Transverse colon (tissue), 4 donors: ENCODE measurements at regions not wholly inside any gene's neighbourhood (a gene's known extent, or its start where the extent isn't known, plus 50 kb on each side); places are given as distances from the start of the nearest gene placed in this dataset.

Experiments
- DNase-seq: peaks from one replicate; pipeline ENCODE4 v3.0.0-alpha.2; 2019
- H3K27ac ChIP-seq, 4 donors: fragments of 200-600 bp; sonication (generic); 2 replicates each; pipeline ENCODE4 v1.5.1; 2016 to 2018; ENCODE audit warnings: inconsistent platforms in 4 of 4
- H3K27me3 ChIP-seq: fragments of 200-600 bp; sonication (generic); 2 replicates; pipeline ENCODE4 v1.5.1; 2017; ENCODE audit warnings: inconsistent platforms
- H3K36me3 ChIP-seq, 4 donors: fragments of 200-600 bp; sonication (generic); 2 replicates each; pipeline ENCODE4 v1.5.1; 2017 to 2019; ENCODE audit warnings: inconsistent platforms in 4 of 4
- H3K4me1 ChIP-seq, 4 donors: fragments of 200-600 bp; sonication (generic); 2 replicates each; pipeline ENCODE4 v1.5.1; 2017 to 2020; ENCODE audit warnings: inconsistent platforms in 4 of 4
- H3K4me3 ChIP-seq, 4 donors: fragments of 200-600 bp; sonication (generic); 1 replicate in 1 of 4; 2 replicates in 3 of 4; pipeline versions ENCODE4 v1.5.1 to v1.6.1; 2017 to 2019; ENCODE audit warnings: inconsistent platforms in 4 of 4
- H3K9me3 ChIP-seq, 2 donors: fragments of 200-600 bp; sonication (generic); 2 replicates each; pipeline ENCODE4 v1.5.1; 2017 to 2019; ENCODE audit warnings: inconsistent platforms in 2 of 2
- CTCF ChIP-seq, 5 experiments: fragments of 200-600 bp in 3 of 5; fragments of 450-650 bp in 2 of 5; sonication (generic) in 3 of 5; IDR thresholded peaks; 1 replicate in 2 of 5; 2 replicates in 3 of 5; pipeline ENCODE4 v1.5.1; 2016 to 2017; ENCODE audit warnings: antibody characterized with exemption in 5 of 5, inconsistent platforms in 3 of 5, mild to moderate bottlenecking in 2 of 5, moderate library complexity in 1 of 5
- EP300 ChIP-seq: sonication (generic); formaldehyde crosslinking; IDR thresholded peaks from one replicate; pipeline ENCODE4 v1.6.1; 2017; ENCODE audit warnings: antibody characterized with exemption, low read depth
- POLR2A ChIP-seq: fragments of 450-650 bp; IDR thresholded peaks from one replicate; pipeline ENCODE4 v1.6.1; 2016; ENCODE audit warnings: antibody characterized with exemption, mild to moderate bottlenecking, moderate library complexity
- POLR2AphosphoS5 ChIP-seq, 3 donors: sonication (generic); formaldehyde crosslinking; IDR thresholded peaks; one replicate each; pipeline ENCODE4 v1.6.1; 2016; ENCODE audit warnings: antibody characterized with exemption in 3 of 3
- WGBS, 2 donors: methylation state at CpG; one replicate each; pipeline ENCODE4 v1.1.5; 2018; ENCODE audit warnings: low coverage in 1 of 2; 5-methylcytosine and 5-hydroxymethylcytosine counted together
- in situ Hi-C, 4 donors: fragments of 200-750 bp; cut with MboI; loops; one replicate each; pipeline versions ENCODE4 v1.15.0 to v1.15.1; 2017; ENCODE audit warnings: low sequenced_read_pairs in 3 of 4, low pct_ligation_motif_present in 1 of 4, low pct_unique_long_range_greater_than_20kb in 1 of 4
- intact Hi-C: fragments of 100-400 bp; cut with DNase I; formaldehyde crosslinking; loops from one replicate; pipeline ENCODE4 v1.15.1; 2023; ENCODE audit warnings: low total_unique reads

GRCh38 chr1:68338081-68338480 is 105.8 kb upstream of the WLS start:
- TF ChIP-seq POLR2AphosphoS5 (IDR thresholded peaks at IDR 0.05) (no peak), CTCF (IDR thresholded peaks at IDR 0.05) (no peak), POLR2A (no peak), EP300 (no peak)
- no peaks in the 10 kb centered on the region for H3K36me3 ChIP-seq
- no peak overlapping the region for H3K4me3 ChIP-seq
- intact Hi-C loops (no loop called here), in situ Hi-C loops (loop anchor here in 3 of 4 donors (10.0 to 25.0 kb wide), 5 partner anchors 213 to 801 kb away; partner anchors contain the start of gene GNG12 (in 1 of the 3))
- H3K27ac ChIP-seq = no peak overlapping the region
- H3K9me3 ChIP-seq = no peaks in the 10 kb centered on the region
- H3K27me3 ChIP-seq = no peaks in the 10 kb centered on the region
- H3K4me1 ChIP-seq = no peaks in the 10 kb centered on the region
- no peak for DNase-seq
- WGBS, 2 donors = 83 to 87% methylated on average over 1 of the region's 1 CpG

GRCh38 chr1:68332041-68332440 is 99.7 kb upstream of the WLS start:
- intact Hi-C loops = no loop called here
- WGBS, 2 donors = 64 to 73% methylated on average over 4 of the region's 4 CpGs
- no peaks in the 10 kb centered on the region for H3K9me3 ChIP-seq
- H3K4me1 ChIP-seq = no peaks in the 10 kb centered on the region
- TF ChIP-seq CTCF (IDR thresholded peaks at IDR 0.05) (no peak), EP300 (no peak), POLR2AphosphoS5 (IDR thresholded peaks at IDR 0.05) (no peak), POLR2A (no peak)
- in situ Hi-C loops = loop anchor here in 3 of 4 donors (10.0 to 25.0 kb wide), 5 partner anchors 207 to 795 kb away; partner anchors contain the start of gene GNG12 (in 1 of the 3)
- no peak overlapping the region for H3K27ac ChIP-seq
- H3K36me3 ChIP-seq = no peaks in the 10 kb centered on the region
- no peak overlapping the region for H3K4me3 ChIP-seq
- H3K27me3 ChIP-seq = no peaks in the 10 kb centered on the region
- DNase-seq = no peak

DNA sequence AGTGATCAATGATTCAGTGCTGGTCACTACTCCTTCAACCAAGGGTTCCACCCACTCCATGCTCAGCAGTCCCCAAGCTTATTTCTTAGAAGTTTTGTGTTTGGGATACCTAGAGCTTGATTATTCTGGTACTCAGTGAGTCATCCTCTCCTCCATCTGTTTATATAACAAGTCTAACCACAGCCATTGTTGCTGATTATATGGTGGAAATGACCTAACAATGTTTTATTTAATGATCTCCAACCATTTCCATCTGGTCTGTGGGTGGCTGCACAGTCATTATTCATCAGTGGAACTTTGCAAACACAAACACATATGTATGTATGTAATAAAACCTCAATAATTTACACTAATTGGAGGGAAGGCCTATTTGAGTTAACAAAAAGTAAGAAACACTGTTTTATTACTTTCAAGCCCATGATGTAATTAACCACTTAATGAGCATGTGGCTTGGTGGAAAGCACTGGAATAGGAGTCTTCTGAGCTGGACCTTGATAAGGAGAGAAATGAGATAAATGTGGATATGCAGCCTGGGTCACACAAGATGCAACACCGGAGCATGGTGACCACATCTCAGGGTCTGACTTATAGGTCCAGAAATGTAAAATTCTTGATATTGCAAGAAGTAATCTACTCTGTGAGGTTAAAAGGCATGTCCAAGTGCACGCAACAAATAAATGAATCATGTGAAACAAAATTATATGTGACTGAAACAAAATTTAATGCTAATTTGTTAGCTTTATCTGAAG is 99.0 kb upstream of the WLS start:
- Histone ChIP-seq H3K27ac (no peak overlapping the region), H3K4me3 (no peak overlapping the region), H3K4me1 (no peaks in the 10 kb centered on the region), H3K36me3 (no peaks in the 10 kb centered on the region), H3K27me3 (no peaks in the 10 kb centered on the region), H3K9me3 (no peaks in the 10 kb centered on the region)
- in situ Hi-C loops = loop anchor here in 3 of 4 donors (10.0 to 25.0 kb wide), 5 partner anchors 206 to 794 kb away; partner anchors contain the start of gene GNG12 (in 1 of the 3)
- no peak for DNase-seq
- TF ChIP-seq POLR2A (no peak), POLR2AphosphoS5 (IDR thresholded peaks at IDR 0.05) (no peak), CTCF (IDR thresholded peaks at IDR 0.05) (no peak), EP300 (no peak)
- intact Hi-C loops = no loop called here
- 77 to 91% methylated on average over 2 of the region's 2 CpGs for WGBS, 2 donors

- WGBS, 2 donors = 40 to 44% methylated on average over 2 of the region's 2 CpGs
- TF ChIP-seq CTCF (IDR thresholded peaks at IDR 0.05) (no peak), POLR2A (no peak), EP300 (no peak), POLR2AphosphoS5 (IDR thresholded peaks at IDR 0.05) (no peak)
- no peaks in the 10 kb centered on the region for H3K9me3 ChIP-seq
- H3K27me3 ChIP-seq = no peaks in the 10 kb centered on the region
- intact Hi-C loops (no loop called here), in situ Hi-C loops (loop anchor here in 3 of 4 donors (10.0 to 25.0 kb wide), 5 partner anchors 206 to 793 kb away; partner anchors contain the start of gene GNG12 (in 1 of the 3))
- no peaks in the 10 kb centered on the region for H3K4me1 ChIP-seq
- DNase-seq = no peak
- no peaks in the 10 kb centered on the region for H3K36me3 ChIP-seq
- no peak overlapping the region for H3K27ac ChIP-seq
- no peak overlapping the region for H3K4me3 ChIP-seq
Observed at GRCh38 chr1:68330391-68330790, 98.1 kb upstream of the WLS start.
